GM12875 (cell line): ENCODE measurements at regions not wholly inside any gene's neighbourhood (a gene's known extent, or its start where the extent isn't known, plus 50 kb on each side); places are given as distances from the start of the nearest gene placed in this dataset.

Source experiments
- H3K4me3 ChIP-seq: one replicate; pipeline ENCODE4 v1.5.1; 2011; ENCODE audit warnings: low read depth, low read length, control low read depth
- TF ChIP-seq, protein P1 (sequence below): IDR thresholded peaks from 2 replicates; pipeline ENCODE4 v1.5.1; 2011; ENCODE audit warnings: low read depth, mild to moderate bottlenecking, control low read depth, inconsistent platforms, low read length, moderate library complexity, borderline replicate concordance; ENCODE audit not compliant: insufficient read depth

- H3K4me3 ChIP-seq = no peak overlapping the region
- TF ChIP-seq, protein P1, sequence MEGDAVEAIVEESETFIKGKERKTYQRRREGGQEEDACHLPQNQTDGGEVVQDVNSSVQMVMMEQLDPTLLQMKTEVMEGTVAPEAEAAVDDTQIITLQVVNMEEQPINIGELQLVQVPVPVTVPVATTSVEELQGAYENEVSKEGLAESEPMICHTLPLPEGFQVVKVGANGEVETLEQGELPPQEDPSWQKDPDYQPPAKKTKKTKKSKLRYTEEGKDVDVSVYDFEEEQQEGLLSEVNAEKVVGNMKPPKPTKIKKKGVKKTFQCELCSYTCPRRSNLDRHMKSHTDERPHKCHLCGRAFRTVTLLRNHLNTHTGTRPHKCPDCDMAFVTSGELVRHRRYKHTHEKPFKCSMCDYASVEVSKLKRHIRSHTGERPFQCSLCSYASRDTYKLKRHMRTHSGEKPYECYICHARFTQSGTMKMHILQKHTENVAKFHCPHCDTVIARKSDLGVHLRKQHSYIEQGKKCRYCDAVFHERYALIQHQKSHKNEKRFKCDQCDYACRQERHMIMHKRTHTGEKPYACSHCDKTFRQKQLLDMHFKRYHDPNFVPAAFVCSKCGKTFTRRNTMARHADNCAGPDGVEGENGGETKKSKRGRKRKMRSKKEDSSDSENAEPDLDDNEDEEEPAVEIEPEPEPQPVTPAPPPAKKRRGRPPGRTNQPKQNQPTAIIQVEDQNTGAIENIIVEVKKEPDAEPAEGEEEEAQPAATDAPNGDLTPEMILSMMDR = no peak
Observed at GRCh38 chr3:102081572-102082289, 232.4 kb downstream of the NFKBIZ start.

GRCh38 chr3:102083473-102083872 is 234.2 kb downstream of the NFKBIZ start:
- TF ChIP-seq, protein P1 = no peak

DNA sequence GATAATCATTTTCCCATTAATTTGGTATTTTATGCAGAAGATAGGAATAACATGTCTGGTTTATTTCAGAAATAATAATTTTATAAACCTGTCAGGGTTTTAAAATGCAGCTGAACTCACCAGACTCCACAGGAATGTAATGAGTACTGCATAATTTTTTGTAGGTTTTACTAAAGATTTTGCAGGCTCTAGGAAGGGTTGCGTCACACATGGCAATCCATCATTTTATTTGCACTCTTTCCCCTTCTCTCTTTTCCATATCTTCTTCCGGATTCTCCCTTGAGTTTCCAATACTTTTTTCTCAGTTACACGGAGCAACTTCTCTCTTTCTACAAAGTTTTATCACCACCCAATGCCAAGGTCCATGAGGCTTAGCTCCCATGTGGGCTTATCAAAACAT is 234.7 kb downstream of the NFKBIZ start:
- no peak overlapping the region for H3K4me3 ChIP-seq
- TF ChIP-seq, protein P1 = no peak

More at GRCh38 chr3:102083473-102083872, 234.2 kb downstream of the NFKBIZ start:
- H3K4me3 ChIP-seq = no peak overlapping the region

DNA sequence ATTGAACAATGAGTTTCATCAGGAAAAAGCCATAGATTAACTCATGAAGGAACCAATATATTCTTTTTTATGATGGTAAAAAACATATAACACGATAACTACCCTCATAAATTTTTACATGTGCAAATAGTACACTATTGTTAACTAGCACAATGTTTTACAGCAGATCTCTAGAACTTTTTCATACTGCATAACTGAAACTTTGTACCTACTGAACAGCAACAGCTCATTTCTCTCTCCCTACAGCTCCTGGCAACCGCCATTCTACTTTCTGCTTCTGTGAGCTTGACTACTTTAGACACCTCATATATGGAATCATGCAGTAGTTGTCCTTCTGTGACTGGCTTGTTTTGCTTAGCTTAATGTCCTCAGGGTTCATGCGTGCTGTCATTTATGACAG is 235.4 kb downstream of the NFKBIZ start:
- H3K4me3 ChIP-seq = no peak overlapping the region
- TF ChIP-seq, protein P1 = no peak

GRCh38 chr3:102085431-102086176 is 236.3 kb downstream of the NFKBIZ start:
- TF ChIP-seq, protein P1 = no peak
- no peak overlapping the region for H3K4me3 ChIP-seq

GRCh38 chr3:102087236-102087635 is 237.9 kb downstream of the NFKBIZ start:
- TF ChIP-seq, protein P1 = no peak
- H3K4me3 ChIP-seq = no peak overlapping the region

GRCh38 chr3:102089239-102089638 is 239.9 kb downstream of the NFKBIZ start:
- H3K4me3 ChIP-seq = no peak overlapping the region
- TF ChIP-seq, protein P1 = no peak
